ENCODE measurements at regions not wholly inside any gene's neighbourhood (a gene's known extent, or its start where the extent isn't known, plus 50 kb on each side); places are given as distances from the start of the nearest gene placed in this dataset.

GRCh38 chr16:16924613-16925012 lies 545.7 kb downstream of the NPIPA7 start:
- 82% methylated on average over 4 of the region's 4 CpGs; no CpG with 5 or more reads in 1 of the 2 experiments for WGBS, 2 experiments (ENCODE audit: extremely low coverage in 1 of 2, insufficient coverage in 1 of 2, insufficient read length in 1 of 2, insufficient replicate concordance in 2 of 2, low coverage in 1 of 2, low lambda C conversion rate in 2 of 2, missing lambda C conversion rate in 1 of 2)
- Histone ChIP-seq H3K27ac (ENCODE audit: low read depth, low read length) (no peak overlapping the region), H2BK5ac (ENCODE audit: low read depth, low read length) (no peak overlapping the region), H3K14ac (ENCODE audit: insufficient read length) (no peak overlapping the region), H4K91ac (replicated peaks; ENCODE audit: insufficient read length, low read length) (no peak overlapping the region), H3K27me3 (replicated peaks in 1 of 4; ENCODE audit: control insufficient read depth in 3 of 4, extremely low read depth in 1 of 4, insufficient read depth in 3 of 4, low read length in 3 of 4) (no peaks in the 10 kb centered on the region), H2AFZ (ENCODE audit: low read length) (no peak overlapping the region), H3K9ac (replicated peaks in 1 of 4; ENCODE audit: extremely low read depth in 1 of 4, low read depth in 3 of 4, low read length in 3 of 4) (no peak overlapping the region), H3K18ac (ENCODE audit: extremely low read depth, low read length) (no peak overlapping the region), H3K4me2 (ENCODE audit: insufficient read depth in 1 of 2, low read depth in 2 of 2, low read length in 2 of 2) (no peak overlapping the region), H2BK20ac (ENCODE audit: low read length) (no peak overlapping the region), H3K79me1 (ENCODE audit: low read depth, low read length) (no peaks in the 10 kb centered on the region), H3K4me1 (replicated peaks in 1 of 4; ENCODE audit: control insufficient read depth in 3 of 4, insufficient read depth in 4 of 4, low read length in 3 of 4) (no peaks in the 10 kb centered on the region), H3K36me3 (ENCODE audit: control insufficient read depth in 2 of 4, insufficient read depth in 4 of 4, low read length in 3 of 4) (no peaks in the 10 kb centered on the region), H3K79me2 (ENCODE audit: control insufficient read depth in 1 of 2, insufficient read depth in 2 of 2, low read length in 2 of 2) (no peaks in the 10 kb centered on the region), H2AK5ac (ENCODE audit: low read depth, low read length) (no peak overlapping the region), H3K4ac (replicated peaks; ENCODE audit: insufficient read length, low read depth, low read length) (no peak overlapping the region), H2BK120ac (replicated peaks; ENCODE audit: low read depth, low read length) (no peak overlapping the region), H4K20me1 (replicated peaks in 1 of 2; ENCODE audit: control insufficient read depth in 1 of 2, insufficient read depth in 2 of 2, low read length in 2 of 2) (no peaks in the 10 kb centered on the region), H3K23ac (ENCODE audit: insufficient read length) (no peak overlapping the region), H3K4me3 (ENCODE audit: extremely low read depth in 1 of 4, insufficient read depth in 2 of 4, low read depth in 3 of 4, low read length in 4 of 4) (no peak overlapping the region), H3K9me3 (ENCODE audit: insufficient read depth in 2 of 2, low read depth in 1 of 2, low read length in 1 of 2) (no peaks in the 10 kb centered on the region), H3K23me2 (ENCODE audit: low read depth, low read length) (no peaks in the 10 kb centered on the region), H2BK12ac (ENCODE audit: low read depth, low read length) (no peak overlapping the region), H2BK15ac (ENCODE audit: low read length) (no peak overlapping the region), H4K5ac (ENCODE audit: insufficient read length, low read depth, low read length) (no peak overlapping the region), H4K8ac (ENCODE audit: extremely low read depth, insufficient read depth, low read length) (no peak overlapping the region), H3K56ac (replicated peaks; ENCODE audit: insufficient read length, low read depth, low read length) (no peak overlapping the region)
- CTCF ChIA-PET (ENCODE audit: partially characterized antibody): interaction anchor here (1.4 kb wide), 1 partner anchor 11 kb away, joined by 5 read pairs; no protein-coding TSS in a partner anchor
- FAIRE-seq: no peak
- no peak for DNase-seq (ENCODE audit: low read depth in 1 of 2, low spot score in 2 of 2)
- POLR2A ChIA-PET (ENCODE audit: partially characterized antibody): interaction anchor here (1.4 kb wide), 1 partner anchor 20 kb away, joined by 4 read pairs; no protein-coding TSS in a partner anchor
- TF ChIP-seq JUN (IDR thresholded peaks at IDR 0.05; ENCODE audit: low read depth, low read length) (no peak), POU5F1 (IDR thresholded peaks at IDR 0.05; ENCODE audit: low read depth, low read length) (no peak), NRF1 (IDR thresholded peaks at IDR 0.05; ENCODE audit: low read depth, low read length) (no peak), RBBP5 (IDR thresholded peaks at IDR 0.05; ENCODE audit: borderline replicate concordance, low read depth, low read length) (no peak), SRF (IDR thresholded peaks at IDR 0.05; ENCODE audit: low read depth, low read length) (no peak), TCF12 (IDR thresholded peaks at IDR 0.05; ENCODE audit: low read depth, low read length) (no peak), SP1 (IDR thresholded peaks at IDR 0.05; ENCODE audit: low read depth, low read length) (no peak), CBX8 (IDR thresholded peaks at IDR 0.05; ENCODE audit: borderline replicate concordance, low read depth, low read length) (no peak), RAD21 (IDR thresholded peaks at IDR 0.05 in 1 of 2, conservative IDR thresholded peaks at IDR 0.05 in 1 of 2; ENCODE audit: low read depth in 2 of 2, low read length in 2 of 2) (no peak), TEAD4 (IDR thresholded peaks at IDR 0.05; ENCODE audit: low read depth, low read length) (no peak), SAP30 (IDR thresholded peaks at IDR 0.05; ENCODE audit: insufficient read depth, insufficient replicate concordance, low read length) (no peak), CTBP2 (IDR thresholded peaks at IDR 0.05; ENCODE audit: borderline replicate concordance, insufficient read depth, insufficient read length, low read length) (no peak), CREB1 (IDR thresholded peaks at IDR 0.05) (no peak), CEBPB (IDR thresholded peaks at IDR 0.05; ENCODE audit: low read depth, low read length) (no peak)
- TF ChIP-seq, protein P1, sequence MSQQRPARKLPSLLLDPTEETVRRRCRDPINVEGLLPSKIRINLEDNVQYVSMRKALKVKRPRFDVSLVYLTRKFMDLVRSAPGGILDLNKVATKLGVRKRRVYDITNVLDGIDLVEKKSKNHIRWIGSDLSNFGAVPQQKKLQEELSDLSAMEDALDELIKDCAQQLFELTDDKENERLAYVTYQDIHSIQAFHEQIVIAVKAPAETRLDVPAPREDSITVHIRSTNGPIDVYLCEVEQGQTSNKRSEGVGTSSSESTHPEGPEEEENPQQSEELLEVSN (IDR thresholded peaks at IDR 0.05): no peak

Measured in H1 (cell line).